ENCODE measurements at regions not wholly inside any gene's neighbourhood (a gene's known extent, or its start where the extent isn't known, plus 50 kb on each side); places are given as distances from the start of the nearest gene placed in this dataset.
"Not testable (repeated sequence)": the region's sequence is repeated elsewhere in the genome, so short reads cannot be mapped to it uniquely, and the experiment has no call there.

DNA sequence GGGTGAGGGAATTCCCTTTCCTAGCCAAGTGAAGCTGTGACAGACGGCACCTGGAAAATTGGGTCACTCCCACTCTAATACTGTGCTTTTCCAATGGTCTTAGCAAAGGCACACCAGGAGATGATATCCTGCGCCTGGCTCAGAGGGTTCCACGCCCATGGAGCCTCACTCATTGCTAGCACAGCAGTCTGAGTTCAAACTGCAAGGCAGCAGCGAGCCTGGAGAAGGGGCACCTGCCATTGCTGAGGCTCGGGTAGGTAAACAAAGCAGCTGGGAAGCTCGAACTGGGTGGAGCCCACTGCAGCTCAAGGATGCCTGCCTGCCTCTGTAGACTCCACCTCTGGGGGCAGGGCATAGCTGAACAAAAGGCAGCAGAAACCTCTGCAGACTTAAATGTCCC is 68.9 kb upstream of the LCORL start:
- H2AFZ ChIP-seq (ENCODE audit: control insufficient read depth, low read depth, low read length); DNase-seq (ENCODE audit: low read depth, low spot score); SMC1A ChIA-PET (ENCODE audit: uncharacterized antibody, unreplicated experiment); H3K27me3 ChIP-seq (replicated peaks in 1 of 2; ENCODE audit: control insufficient read depth in 2 of 2, insufficient read depth in 2 of 2, low read length in 1 of 2); RAD21 ChIA-PET (ENCODE audit: unreplicated experiment); in situ Hi-C loops (cut with MboI); BruUV-seq (replicated peaks); H3K9me3 ChIP-seq (replicated peaks; ENCODE audit: control insufficient read depth, insufficient read depth, low read length); H3K79me2 ChIP-seq (ENCODE audit: control insufficient read depth, insufficient read depth, low read length); H3K36me3 ChIP-seq (ENCODE audit: control insufficient read depth in 2 of 2, insufficient read depth in 2 of 2, low read length in 1 of 2); H3K4me3 ChIP-seq; H3K9ac ChIP-seq (ENCODE audit: control insufficient read depth, insufficient read depth, low read length); intact Hi-C loops (cut with micrococcal nuclease; ENCODE audit: unreplicated experiment); POLR2A ChIA-PET; ATAC-seq; FAIRE-seq; CTCF ChIA-PET; H3K27ac ChIP-seq (ENCODE audit: control insufficient read depth, insufficient read depth); H3K4me1 ChIP-seq (ENCODE audit: control insufficient read depth, insufficient read depth, low read length); H4K20me1 ChIP-seq (ENCODE audit: control insufficient read depth, insufficient read depth); H3K4me2 ChIP-seq (ENCODE audit: control insufficient read depth, insufficient read depth): not testable (repeated sequence)
- WGBS (ENCODE audit: insufficient coverage, insufficient replicate concordance, low lambda C conversion rate, missing lambda C conversion rate), result 39% methylated on average over 6 of the region's 6 CpGs

DNA sequence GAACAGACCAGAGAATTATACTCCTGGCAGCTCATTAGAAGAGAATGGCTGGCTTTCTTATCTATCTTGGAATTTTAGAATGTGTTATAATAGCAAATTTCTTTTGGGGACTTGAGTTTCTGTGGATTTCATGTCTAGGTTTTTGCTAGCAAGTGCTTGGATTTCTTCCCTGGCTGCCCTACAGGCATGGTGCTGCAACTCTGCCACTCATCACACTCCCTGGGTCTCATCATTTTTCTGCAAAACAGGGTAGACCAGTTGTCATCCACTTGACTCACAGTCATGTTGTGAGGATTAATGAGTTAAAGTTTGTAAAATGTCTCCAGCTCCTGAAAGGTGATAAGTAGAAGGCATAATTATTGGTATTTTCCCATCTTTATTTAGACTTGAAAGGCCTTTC is 60.7 kb upstream of the LCORL start:
- no peaks in the 10 kb centered on the region for H3K36me3 ChIP-seq (ENCODE audit: control insufficient read depth in 2 of 2, insufficient read depth in 2 of 2, low read length in 1 of 2)
- H3K9me3 ChIP-seq (replicated peaks; ENCODE audit: control insufficient read depth, insufficient read depth, low read length), result no peaks in the 10 kb centered on the region
- no TSS peak for BruUV-seq (replicated peaks)
- TF ChIP-seq SMC3 (IDR thresholded peaks at IDR 0.05; ENCODE audit: borderline replicate concordance, low read length), result no peak
- TF ChIP-seq JUND (IDR thresholded peaks at IDR 0.05; ENCODE audit: low read depth, low read length), result no peak
- TF ChIP-seq SUZ12 (IDR thresholded peaks at IDR 0.05; ENCODE audit: unreplicated experiment), result no peak
- TF ChIP-seq, protein P1, sequence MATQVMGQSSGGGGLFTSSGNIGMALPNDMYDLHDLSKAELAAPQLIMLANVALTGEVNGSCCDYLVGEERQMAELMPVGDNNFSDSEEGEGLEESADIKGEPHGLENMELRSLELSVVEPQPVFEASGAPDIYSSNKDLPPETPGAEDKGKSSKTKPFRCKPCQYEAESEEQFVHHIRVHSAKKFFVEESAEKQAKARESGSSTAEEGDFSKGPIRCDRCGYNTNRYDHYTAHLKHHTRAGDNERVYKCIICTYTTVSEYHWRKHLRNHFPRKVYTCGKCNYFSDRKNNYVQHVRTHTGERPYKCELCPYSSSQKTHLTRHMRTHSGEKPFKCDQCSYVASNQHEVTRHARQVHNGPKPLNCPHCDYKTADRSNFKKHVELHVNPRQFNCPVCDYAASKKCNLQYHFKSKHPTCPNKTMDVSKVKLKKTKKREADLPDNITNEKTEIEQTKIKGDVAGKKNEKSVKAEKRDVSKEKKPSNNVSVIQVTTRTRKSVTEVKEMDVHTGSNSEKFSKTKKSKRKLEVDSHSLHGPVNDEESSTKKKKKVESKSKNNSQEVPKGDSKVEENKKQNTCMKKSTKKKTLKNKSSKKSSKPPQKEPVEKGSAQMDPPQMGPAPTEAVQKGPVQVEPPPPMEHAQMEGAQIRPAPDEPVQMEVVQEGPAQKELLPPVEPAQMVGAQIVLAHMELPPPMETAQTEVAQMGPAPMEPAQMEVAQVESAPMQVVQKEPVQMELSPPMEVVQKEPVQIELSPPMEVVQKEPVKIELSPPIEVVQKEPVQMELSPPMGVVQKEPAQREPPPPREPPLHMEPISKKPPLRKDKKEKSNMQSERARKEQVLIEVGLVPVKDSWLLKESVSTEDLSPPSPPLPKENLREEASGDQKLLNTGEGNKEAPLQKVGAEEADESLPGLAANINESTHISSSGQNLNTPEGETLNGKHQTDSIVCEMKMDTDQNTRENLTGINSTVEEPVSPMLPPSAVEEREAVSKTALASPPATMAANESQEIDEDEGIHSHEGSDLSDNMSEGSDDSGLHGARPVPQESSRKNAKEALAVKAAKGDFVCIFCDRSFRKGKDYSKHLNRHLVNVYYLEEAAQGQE (IDR thresholded peaks at IDR 0.05; ENCODE audit: low read depth, low read length), result no peak
- no peak for TF ChIP-seq ZSCAN29 (IDR thresholded peaks at IDR 0.05)
- TF ChIP-seq CREB1 (IDR thresholded peaks at IDR 0.05; ENCODE audit: low read depth), result no peak
- no peaks in the 10 kb centered on the region for H3K4me1 ChIP-seq (ENCODE audit: control insufficient read depth, insufficient read depth, low read length)
- no peaks in the 10 kb centered on the region for H4K20me1 ChIP-seq (ENCODE audit: control insufficient read depth, insufficient read depth)
- in situ Hi-C loops (cut with MboI), result no loop called here
- intact Hi-C loops (cut with micrococcal nuclease; ENCODE audit: unreplicated experiment), result no loop called here
- H3K27me3 ChIP-seq (replicated peaks in 1 of 2; ENCODE audit: control insufficient read depth in 2 of 2, insufficient read depth in 2 of 2, low read length in 1 of 2), result no peaks in the 10 kb centered on the region
- POLR2A ChIA-PET, result no interaction called here
- DNase-seq (ENCODE audit: low read depth, low spot score) (no peak), ATAC-seq (no peak), FAIRE-seq (no peak)
- CTCF ChIA-PET, result no interaction called here
- no peaks in the 10 kb centered on the region for H3K79me2 ChIP-seq (ENCODE audit: control insufficient read depth, insufficient read depth, low read length)
- no peak overlapping the region for H3K9ac ChIP-seq (ENCODE audit: control insufficient read depth, insufficient read depth, low read length)
- no peak overlapping the region for H3K27ac ChIP-seq (ENCODE audit: control insufficient read depth, insufficient read depth)
- SMC1A ChIA-PET (ENCODE audit: uncharacterized antibody, unreplicated experiment), result interaction anchor here (1.2 to 1.3 kb wide), 2 partner anchors 12 to 25 kb away, joined by 3 read pairs; no protein-coding TSS in a partner anchor
- no peak overlapping the region for H3K4me2 ChIP-seq (ENCODE audit: control insufficient read depth, insufficient read depth)
- no peak overlapping the region for H3K4me3 ChIP-seq
- RAD21 ChIA-PET (ENCODE audit: unreplicated experiment), result no interaction called here
- H2AFZ ChIP-seq (ENCODE audit: control insufficient read depth, low read depth, low read length), result no peak overlapping the region

Data from GM12878 (cell line).